ENCODE measurements at regions not wholly inside any gene's neighbourhood (a gene's known extent, or its start where the extent isn't known, plus 50 kb on each side); places are given as distances from the start of the nearest gene placed in this dataset.
"Not testable (repeated sequence)": the region's sequence is repeated elsewhere in the genome, so short reads cannot be mapped to it uniquely, and the experiment has no call there.

DNA sequence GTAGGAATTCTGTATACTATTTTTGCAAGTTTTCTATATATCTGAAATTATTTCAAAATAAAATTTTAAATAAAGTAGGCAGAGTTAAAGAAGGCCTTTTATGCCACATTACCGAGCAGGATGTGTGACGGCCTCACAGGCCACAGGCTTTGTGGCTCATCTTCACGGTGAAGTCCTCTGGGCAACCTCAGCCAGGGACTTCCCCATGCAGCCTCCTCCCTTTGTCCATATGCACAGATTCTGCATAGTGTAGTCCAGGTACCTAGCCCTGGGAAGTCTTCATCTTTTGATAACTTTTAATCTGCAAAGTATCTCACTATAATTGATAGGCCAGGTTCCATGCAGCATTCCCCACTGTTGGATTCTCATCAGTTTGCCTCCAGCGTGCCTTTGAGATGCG lies 62.8 kb downstream of the ARHGAP11B start:
- DNase-seq (ENCODE audit: low read depth) = not testable (repeated sequence)

- not testable (repeated sequence) for DNase-seq (ENCODE audit: low read depth)
These were observed 64.2 kb downstream of the ARHGAP11B start for GRCh38 chr15:30690153-30690552.

DNA sequence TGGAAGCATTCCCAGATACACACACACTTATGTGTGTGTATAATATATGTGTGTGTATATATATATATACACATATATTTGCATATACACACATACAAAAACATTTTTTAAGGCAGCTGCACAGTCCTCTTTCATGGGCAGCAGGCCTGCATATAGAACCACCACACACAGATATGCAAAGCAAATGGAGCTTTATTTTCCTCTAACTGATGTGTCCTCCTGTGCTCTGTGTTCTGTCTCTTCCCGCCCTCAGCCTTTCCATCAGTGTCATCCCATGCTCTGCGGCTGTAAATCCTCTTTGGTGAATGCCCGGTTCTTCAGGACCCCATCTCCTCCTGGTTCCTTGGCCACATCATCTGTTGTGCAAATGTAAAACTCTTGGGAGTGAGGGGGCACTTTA lies 69.9 kb downstream of the ARHGAP11B start:
- not testable (repeated sequence) for DNase-seq (ENCODE audit: low read depth)

DNA sequence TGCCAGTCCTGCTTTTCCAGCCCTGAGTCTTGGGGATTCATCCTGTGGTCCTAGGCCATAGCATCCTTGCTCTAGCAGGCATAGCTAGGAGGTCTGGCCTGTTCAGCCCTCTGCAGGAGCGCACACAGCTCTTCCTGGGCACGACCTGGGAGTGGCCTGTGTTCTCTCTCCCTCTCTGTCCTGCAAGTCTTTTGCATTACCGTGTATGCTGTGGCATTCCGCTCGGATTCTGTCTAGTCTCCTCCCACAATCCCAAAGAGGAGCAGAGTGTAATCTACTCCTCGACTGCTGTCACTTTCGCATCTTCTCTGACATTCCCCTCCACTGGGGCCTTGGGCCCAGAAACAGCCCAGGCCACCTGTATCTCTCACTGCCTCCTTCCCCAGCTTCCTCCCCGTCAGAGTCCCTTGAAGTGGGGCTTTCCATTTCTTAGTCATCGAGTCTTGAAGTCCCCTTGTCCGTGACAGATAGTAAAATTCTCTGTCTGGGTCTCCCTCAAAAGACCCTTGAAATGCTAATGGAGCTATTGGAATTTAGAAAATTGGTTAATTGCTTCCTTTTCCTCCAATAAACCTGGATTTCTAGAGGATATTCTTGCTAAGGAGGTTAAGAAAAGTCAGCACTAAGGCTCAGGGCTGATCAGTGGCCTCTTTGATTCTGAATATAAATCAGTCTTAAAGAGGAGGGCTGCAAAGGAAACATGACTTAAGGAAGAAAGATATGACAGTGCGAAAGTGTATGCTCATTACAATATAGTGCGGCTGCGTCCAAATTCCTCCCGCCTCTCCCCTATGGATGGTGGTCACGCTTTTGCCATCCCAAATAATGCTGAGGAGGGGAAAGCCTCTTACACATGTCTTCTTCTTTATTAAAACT lies 70.7 kb downstream of the ARHGAP11B start:
- DNase-seq (ENCODE audit: low read depth) = not testable (repeated sequence)

GRCh38 chr15:30697315-30697685 lies 71.4 kb downstream of the ARHGAP11B start:
- DNase-seq (ENCODE audit: low read depth) = not testable (repeated sequence)

GRCh38 chr15:30700006-30700597 lies 74.2 kb downstream of the ARHGAP11B start:
- DNase-seq (ENCODE audit: low read depth) = not testable (repeated sequence)

DNA sequence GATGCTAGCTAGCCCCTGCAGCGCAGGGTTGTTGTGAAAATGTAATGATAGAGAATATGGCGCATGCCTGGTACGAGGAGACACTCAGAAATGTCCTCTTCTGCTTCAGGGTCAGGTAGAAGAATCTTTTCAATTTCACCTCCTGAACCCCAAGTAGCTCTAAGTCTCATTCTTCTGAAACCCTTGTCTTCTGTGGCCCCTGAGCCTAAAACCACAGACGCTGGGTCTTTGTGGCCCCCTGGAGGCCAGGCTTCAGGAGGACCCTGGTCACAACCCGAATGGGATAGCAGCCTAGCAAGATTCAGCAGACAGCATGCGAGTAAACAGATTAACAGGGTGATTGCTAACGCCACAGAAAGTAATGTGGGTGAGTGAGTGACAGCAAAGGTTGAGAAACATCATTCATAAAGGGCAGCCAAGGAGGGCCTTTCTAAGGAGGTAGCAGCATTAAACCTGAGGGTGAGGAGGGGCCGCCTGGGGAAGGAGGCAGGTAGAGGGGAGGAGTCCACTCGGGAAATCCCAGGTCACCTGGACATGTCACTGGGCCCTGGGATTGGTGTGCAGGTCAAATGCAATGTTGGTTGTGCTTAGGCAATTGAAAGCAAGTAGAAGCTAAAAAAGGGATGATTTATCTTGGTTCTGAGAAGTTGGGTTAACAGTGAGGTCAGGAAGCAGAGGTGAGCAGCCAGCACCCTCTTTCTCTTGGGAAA lies 82.2 kb downstream of the ARHGAP11B start:
- not testable (repeated sequence) for DNase-seq (ENCODE audit: low read depth)

- not testable (repeated sequence) for DNase-seq (ENCODE audit: low read depth)
These were observed 82.9 kb downstream of the ARHGAP11B start for GRCh38 chr15:30708809-30709208.

DNA sequence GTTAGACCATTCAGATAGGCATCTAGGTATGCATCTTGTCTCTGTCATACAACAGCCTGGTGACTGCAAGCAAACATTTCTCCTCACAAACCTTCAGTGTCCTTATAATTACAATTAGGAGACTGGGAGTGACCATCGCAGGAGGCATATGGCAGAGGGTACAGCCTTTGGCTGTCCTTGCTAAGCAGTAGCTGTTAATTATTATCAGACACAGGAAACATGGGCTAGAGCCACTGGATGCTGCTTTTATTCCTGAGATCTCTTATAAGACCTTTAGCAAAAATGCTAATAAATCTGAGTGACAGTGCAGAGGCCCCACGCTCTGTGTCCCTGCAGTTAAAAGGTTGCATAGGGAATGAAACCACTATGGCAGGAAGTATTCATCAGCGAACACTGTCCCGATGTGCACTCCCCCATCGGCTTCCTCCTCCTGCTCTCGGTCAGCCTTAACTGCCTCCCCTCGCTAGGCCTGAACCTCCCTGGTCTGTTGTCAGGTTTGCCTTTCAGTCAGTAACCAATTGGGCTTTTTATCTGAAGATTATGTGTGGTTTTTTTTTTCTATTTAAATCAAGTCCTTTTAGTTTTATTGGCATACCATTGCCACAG lies 92.2 kb downstream of the ARHGAP11B start:
- DNase-seq (ENCODE audit: low read depth) = not testable (repeated sequence)

DNA sequence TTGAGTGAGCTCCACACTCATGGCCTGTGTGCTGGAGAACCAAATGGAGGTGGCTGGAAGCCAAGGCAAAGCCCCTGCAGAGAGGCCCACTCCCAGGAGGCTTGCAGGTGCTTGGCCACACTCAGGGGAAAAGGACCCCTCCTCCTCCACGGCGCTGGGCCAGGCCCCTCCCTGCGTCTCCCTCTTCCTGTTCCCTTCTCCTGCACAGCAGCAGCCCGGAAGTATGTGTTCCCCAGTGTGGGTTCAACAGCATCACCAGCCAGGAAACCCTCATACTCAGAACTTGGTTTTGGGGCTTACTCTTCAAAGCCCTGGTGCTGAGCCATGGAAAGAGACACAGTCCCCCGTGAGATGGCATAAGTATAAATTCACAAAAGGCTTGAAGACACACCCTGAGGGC lies 93.4 kb downstream of the ARHGAP11B start:
- DNase-seq (ENCODE audit: low read depth) = not testable (repeated sequence)

- DNase-seq (ENCODE audit: low read depth) = not testable (repeated sequence)
These were observed 94.9 kb downstream of the ARHGAP11B start for GRCh38 chr15:30720825-30721224.

DNA sequence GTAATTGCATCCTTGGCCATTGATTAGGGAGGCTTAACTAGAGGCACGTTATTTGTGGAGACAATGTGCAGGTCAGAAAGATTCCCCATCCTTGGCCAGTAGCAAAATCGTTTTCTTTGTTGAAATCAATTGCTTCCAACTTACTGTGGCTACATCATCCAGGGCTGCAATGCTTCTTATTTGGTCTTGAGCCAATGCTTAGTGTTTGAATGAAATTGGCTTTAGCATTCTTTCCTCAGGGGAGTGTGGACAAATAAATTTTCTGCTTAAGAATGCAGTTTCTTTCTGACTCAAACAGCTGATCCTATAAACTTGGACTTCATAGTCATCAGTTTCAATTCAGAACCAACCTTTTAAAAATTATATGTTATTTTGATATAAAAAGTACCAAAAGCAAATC lies 95.6 kb downstream of the ARHGAP11B start:
- DNase-seq (ENCODE audit: low read depth) = not testable (repeated sequence)

DNA sequence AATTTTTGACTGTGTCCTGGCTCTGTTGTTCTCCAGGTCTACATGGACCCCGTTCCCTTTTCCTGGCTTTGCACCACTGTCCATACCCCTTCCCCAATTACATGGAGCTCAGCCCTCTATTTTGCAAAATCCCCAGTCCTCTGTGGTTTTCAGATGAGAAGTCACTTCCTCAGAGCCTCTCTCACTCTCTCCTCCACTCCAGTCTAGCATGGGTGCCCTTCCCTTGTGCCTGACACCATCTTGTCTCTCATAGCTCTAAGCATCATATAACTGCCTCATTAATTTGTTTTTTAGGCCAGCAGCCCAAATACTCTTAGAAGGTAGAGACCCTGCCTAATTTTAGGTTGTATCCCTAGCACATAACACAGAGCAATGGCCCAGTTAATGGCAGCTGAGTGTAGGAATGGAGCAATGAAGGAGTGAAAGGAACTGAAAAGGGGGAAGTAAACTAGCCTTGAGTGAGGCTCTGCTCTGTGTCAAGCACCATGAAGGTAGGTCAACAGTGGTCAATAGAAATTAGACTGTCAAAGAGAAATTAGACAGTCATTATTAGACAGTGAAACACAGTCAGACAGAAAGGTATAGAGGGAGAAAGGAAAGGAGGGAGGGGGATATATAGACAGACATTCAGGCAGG lies 97.7 kb downstream of the ARHGAP11B start:
- not testable (repeated sequence) for DNase-seq (ENCODE audit: low read depth)

DNA sequence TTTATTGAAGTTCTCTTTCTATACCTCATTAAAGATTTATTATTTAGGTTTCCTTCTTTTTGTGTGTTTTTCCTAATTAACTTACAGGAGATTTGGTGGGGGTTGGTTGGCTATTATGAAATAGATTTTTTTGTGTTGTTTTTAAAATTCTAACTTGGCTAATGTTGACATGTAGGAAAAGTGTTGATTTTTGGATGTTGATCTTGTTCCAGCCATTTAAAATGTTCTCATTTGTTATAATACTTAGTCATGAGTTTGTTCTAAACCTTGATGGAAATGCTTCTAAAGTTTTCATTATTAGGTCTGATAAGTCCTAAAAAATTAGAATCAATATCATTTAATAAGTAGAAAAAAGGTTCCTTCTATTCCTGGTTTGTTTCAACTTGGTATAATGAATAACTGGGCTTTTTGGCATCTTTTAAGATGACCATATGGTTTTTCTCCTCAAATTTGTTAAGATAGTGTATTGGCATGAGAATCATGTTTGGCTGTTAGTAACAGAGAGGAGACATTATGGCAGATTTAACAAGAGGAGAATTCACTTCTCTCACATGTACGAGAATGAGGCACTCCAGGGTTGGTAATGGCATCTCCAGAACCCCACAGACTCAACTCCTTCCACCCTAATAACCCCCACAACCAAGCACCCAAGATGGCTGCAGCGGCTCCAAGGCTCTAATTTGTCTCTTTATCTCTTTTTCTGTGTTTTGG lies 104.1 kb downstream of the ARHGAP11B start:
- DNase-seq (ENCODE audit: low read depth) = not testable (repeated sequence)

GRCh38 chr15:30730633-30731032 lies 104.7 kb downstream of the ARHGAP11B start:
- not testable (repeated sequence) for DNase-seq (ENCODE audit: low read depth)

DNA sequence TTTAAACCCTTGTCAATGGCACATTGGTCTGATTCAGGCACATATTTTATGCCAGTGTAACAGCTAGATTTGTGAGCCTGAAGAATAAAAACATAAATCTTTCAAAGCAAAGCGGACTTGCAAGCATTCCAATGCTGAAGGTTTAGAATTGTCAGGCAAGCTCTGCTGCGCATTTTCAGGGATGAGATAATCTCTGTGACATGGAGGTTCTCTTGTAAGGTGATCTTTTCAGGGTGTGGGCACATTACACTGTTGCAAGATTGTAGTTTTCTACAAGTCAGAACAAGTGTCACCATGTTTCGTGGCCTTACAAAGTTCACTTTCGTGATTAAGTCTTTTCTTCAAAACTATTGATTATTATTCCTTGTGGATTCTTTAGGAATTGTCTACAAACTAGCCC lies 106.2 kb downstream of the ARHGAP11B start:
- not testable (repeated sequence) for DNase-seq (ENCODE audit: low read depth)

DNA sequence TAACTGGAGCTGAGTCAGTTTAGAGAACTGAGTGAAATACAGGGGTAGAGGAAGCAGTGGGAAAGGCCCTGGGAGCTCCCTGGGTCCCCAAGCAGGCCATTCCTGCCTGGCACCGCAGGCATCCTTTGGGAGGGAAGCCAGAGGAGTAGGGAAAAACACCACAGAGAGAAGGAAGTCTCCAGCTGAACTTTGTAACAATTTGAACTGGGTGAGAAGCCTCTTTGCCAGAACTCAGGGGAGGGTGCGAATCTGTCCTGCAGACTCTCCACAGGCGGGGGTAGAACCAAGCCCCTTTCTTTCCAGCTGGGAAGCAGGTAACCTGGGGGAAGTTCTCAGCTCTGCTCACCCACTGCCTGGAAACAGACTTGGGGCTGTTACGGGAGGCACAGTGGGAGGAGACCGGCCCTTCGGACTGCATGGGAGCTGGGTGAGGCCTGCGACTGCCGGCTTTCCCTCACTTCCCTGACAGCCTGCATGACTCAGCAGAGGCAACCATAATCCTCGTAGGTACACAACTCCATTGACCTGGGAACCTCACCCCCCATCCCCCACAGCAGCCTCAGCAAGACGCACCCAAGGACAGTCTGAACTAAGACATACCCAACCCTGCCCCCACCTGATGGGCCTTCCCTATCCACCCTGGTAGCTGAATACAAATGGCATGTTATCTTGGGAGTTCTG lies 110.1 kb downstream of the ARHGAP11B start:
- DNase-seq (ENCODE audit: low read depth) = not testable (repeated sequence)

GRCh38 chr15:30742796-30743195 lies 116.9 kb downstream of the ARHGAP11B start:
- not testable (repeated sequence) for DNase-seq (ENCODE audit: low read depth)

DNA sequence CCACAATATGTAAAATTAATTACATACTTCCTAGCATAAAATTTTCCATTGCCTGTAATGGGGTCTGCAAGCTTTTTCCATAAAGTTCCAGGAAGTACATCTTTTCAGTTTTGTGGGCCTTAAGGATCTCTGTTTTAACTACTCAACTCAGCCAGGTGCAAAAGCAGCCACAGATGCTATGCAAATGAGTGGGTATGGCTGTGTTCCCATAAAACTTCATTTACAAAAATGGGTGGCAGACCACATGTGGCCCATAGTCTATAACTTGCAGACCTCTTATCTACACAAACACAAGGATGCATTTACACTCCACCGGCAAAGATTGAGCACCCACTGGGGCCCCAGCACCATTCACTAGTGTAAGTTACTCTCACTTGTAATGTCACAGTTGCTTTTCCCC lies 123.1 kb downstream of the ARHGAP11B start:
- not testable (repeated sequence) for DNase-seq (ENCODE audit: low read depth)

GRCh38 chr15:30755036-30755687 lies 129.2 kb downstream of the ARHGAP11B start:
- DNase-seq (ENCODE audit: low read depth) = peak; percentile 49

Data from stimulated activated CD8-positive, alpha-beta memory T cell treated with anti-CD3 and anti-CD28 coated beads, Interleukin-12 subunit alpha, Interleukin-12 subunit beta, amount 100 ng/mL, for 1 hour (primary cell).